Liver (tissue), 3 donors: ENCODE measurements at regions not wholly inside any gene's neighbourhood (a gene's known extent, or its start where the extent isn't known, plus 50 kb on each side); places are given as distances from the start of the nearest gene placed in this dataset.

Experiments
- CTCF ChIP-seq: fragments of 150-350 bp; IDR thresholded peaks from 2 replicates; pipeline ENCODE4 v1.5.1; 2017; ENCODE audit warnings: improper control_type of control experiment, low read depth, low read length; ENCODE audit not compliant: missing input control
- HNF4A ChIP-seq, 2 donors: conservative IDR thresholded peaks; 2 replicates each; pipeline ENCODE4 v1.6.1; 2016; ENCODE audit warnings: antibody characterized with exemption in 2 of 2, mild to moderate bottlenecking in 2 of 2
- HNF4G ChIP-seq: IDR thresholded peaks from 2 replicates; pipeline ENCODE4 v1.6.1; 2016; ENCODE audit warnings: antibody characterized with exemption
- JUND ChIP-seq, 2 donors: IDR thresholded peaks; 2 replicates each; pipeline ENCODE4 v1.6.1; 2016; ENCODE audit warnings: antibody characterized with exemption in 2 of 2
- RAD21 ChIP-seq, 2 donors: IDR thresholded peaks; 2 replicates each; pipeline ENCODE4 v1.6.1; 2016; ENCODE audit warnings: antibody characterized with exemption in 2 of 2, mild to moderate bottlenecking in 2 of 2
- REST ChIP-seq: IDR thresholded peaks from 2 replicates; pipeline ENCODE4 v1.6.1; 2016; ENCODE audit warnings: antibody characterized with exemption, mild to moderate bottlenecking
- SP1 ChIP-seq: IDR thresholded peaks from 2 replicates; pipeline ENCODE4 v1.6.1; 2018; ENCODE audit warnings: antibody characterized with exemption, mild to moderate bottlenecking
- TAF1 ChIP-seq: conservative IDR thresholded peaks from 2 replicates; pipeline ENCODE4 v1.6.1; 2016; ENCODE audit warnings: antibody characterized with exemption, mild to moderate bottlenecking
- YY1 ChIP-seq: IDR thresholded peaks from 2 replicates; pipeline ENCODE4 v1.6.1; 2016; ENCODE audit warnings: antibody characterized with exemption, mild to moderate bottlenecking
- ZBTB33 ChIP-seq: IDR thresholded peaks from 2 replicates; pipeline ENCODE4 v1.6.1; 2016; ENCODE audit warnings: antibody characterized with exemption
- TF ChIP-seq, protein P1 (sequence below): IDR thresholded peaks from 2 replicates; pipeline ENCODE4 v1.6.1; 2016; ENCODE audit warnings: antibody characterized with exemption
- TF ChIP-seq, protein P2 (sequence below): IDR thresholded peaks from 2 replicates; pipeline ENCODE4 v1.6.1; 2016; ENCODE audit warnings: antibody characterized with exemption
- donor health status: healthy.
- donor health status: healthy.

GRCh38 chr16:54879681-54880080 is 51.0 kb upstream of the IRX5 start:
- TF ChIP-seq, protein P1, sequence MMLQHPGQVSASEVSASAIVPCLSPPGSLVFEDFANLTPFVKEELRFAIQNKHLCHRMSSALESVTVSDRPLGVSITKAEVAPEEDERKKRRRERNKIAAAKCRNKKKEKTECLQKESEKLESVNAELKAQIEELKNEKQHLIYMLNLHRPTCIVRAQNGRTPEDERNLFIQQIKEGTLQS, result no peak
- TF ChIP-seq JUND (IDR thresholded peaks at IDR 0.05) (no peak), REST (no peak), CTCF (no peak), TAF1 (no peak), RAD21 (IDR thresholded peaks at IDR 0.05) (no peak), SP1 (no peak), HNF4G (no peak), ZBTB33 (no peak), HNF4A (conservative IDR thresholded peaks at IDR 0.05) (no peak), YY1 (no peak)
- TF ChIP-seq, protein P2, sequence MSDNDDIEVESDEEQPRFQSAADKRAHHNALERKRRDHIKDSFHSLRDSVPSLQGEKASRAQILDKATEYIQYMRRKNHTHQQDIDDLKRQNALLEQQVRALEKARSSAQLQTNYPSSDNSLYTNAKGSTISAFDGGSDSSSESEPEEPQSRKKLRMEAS, result no peak
